ENCODE measurements at regions not wholly inside any gene's neighbourhood (a gene's known extent, or its start where the extent isn't known, plus 50 kb on each side); places are given as distances from the start of the nearest gene placed in this dataset.

DNA sequence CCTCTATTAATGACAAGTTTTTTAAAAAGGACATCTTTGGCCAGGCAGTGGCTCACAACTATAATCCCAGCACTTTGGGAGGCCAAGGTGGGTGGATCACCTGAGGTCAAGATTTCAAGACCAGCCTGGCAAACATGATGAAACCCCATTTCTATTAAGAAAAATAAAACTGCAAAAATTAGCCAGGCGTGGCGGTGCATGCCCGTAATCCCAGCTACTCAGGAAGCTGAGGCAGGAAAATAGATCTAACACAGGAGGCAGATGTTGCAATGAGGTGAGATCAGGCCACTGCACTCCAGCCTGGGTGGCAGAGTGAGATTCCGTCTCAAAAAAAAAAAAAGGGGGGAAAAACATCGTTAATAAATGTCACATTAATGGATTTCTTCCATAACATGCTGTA lies 1805.4 kb downstream of the C4orf33 start:
- Histone ChIP-seq H3K36me3 (no peaks in the 10 kb centered on the region), H3K9me3 (no peaks in the 10 kb centered on the region), H3K27ac (no peak overlapping the region), H3K4me1 (no peaks in the 10 kb centered on the region), H3K4me3 (no peak overlapping the region), H3K27me3 (no peaks in the 10 kb centered on the region)
- TF ChIP-seq POLR2A (IDR thresholded peaks at IDR 0.05) (no peak), POLR2AphosphoS5 (IDR thresholded peaks at IDR 0.05) (no peak)
- TF ChIP-seq, protein P1, sequence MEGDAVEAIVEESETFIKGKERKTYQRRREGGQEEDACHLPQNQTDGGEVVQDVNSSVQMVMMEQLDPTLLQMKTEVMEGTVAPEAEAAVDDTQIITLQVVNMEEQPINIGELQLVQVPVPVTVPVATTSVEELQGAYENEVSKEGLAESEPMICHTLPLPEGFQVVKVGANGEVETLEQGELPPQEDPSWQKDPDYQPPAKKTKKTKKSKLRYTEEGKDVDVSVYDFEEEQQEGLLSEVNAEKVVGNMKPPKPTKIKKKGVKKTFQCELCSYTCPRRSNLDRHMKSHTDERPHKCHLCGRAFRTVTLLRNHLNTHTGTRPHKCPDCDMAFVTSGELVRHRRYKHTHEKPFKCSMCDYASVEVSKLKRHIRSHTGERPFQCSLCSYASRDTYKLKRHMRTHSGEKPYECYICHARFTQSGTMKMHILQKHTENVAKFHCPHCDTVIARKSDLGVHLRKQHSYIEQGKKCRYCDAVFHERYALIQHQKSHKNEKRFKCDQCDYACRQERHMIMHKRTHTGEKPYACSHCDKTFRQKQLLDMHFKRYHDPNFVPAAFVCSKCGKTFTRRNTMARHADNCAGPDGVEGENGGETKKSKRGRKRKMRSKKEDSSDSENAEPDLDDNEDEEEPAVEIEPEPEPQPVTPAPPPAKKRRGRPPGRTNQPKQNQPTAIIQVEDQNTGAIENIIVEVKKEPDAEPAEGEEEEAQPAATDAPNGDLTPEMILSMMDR (IDR thresholded peaks at IDR 0.05), result no peak
- intact Hi-C loops (cut with DNase I; ENCODE audit: low total_unique reads), result no loop called here
- no peak for DNase-seq (ENCODE audit: low spot score in 2 of 2)

- intact Hi-C loops (cut with DNase I; ENCODE audit: low total_unique reads), result no loop called here
- peaks cover 10 to 22% of the 10 kb centered on the region in 2 donors for H3K9me3 ChIP-seq
- no peak overlapping the region for H3K4me3 ChIP-seq
- DNase-seq (ENCODE audit: low spot score in 2 of 2), result no peak
- H3K27ac ChIP-seq, result no peak overlapping the region
- H3K27me3 ChIP-seq, result no peaks in the 10 kb centered on the region
- H3K4me1 ChIP-seq, result no peaks in the 10 kb centered on the region
- TF ChIP-seq POLR2A (IDR thresholded peaks at IDR 0.05), result no peak
- H3K36me3 ChIP-seq, result no peaks in the 10 kb centered on the region
Observed at GRCh38 chr4:130922955-130923354, 1827.0 kb downstream of the C4orf33 start.

DNA sequence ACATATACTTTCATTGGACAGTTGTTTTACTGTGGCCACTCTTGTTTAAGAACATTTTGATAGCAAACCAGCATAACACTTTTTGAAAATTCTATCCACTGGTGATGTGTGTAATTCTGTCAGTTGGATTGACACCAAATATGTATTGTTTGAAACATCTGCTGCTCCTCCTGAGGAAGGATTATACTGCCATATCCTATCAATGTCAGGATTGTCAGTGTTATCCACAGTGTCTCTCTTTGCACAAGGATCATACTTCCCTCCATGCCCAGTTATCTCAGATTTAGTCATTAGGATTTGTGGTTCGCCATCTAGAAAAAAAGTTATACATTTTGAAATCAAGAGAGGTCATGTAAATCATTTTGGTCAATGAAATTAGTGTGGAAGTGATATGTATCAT lies 1859.6 kb downstream of the C4orf33 start:
- peaks cover 6 to 9% of the 10 kb centered on the region in 2 donors for H3K9me3 ChIP-seq
- H3K27ac ChIP-seq, result no peak overlapping the region
- H3K36me3 ChIP-seq, result no peaks in the 10 kb centered on the region
- H3K4me3 ChIP-seq, result no peak overlapping the region
- DNase-seq (ENCODE audit: low spot score in 2 of 2), result no peak
- H3K4me1 ChIP-seq, result no peaks in the 10 kb centered on the region
- no peak for TF ChIP-seq POLR2A (IDR thresholded peaks at IDR 0.05)
- TF ChIP-seq, protein P1 (IDR thresholded peaks at IDR 0.05), result no peak
- TF ChIP-seq POLR2AphosphoS5 (IDR thresholded peaks at IDR 0.05), result no peak
- H3K27me3 ChIP-seq, result no peaks in the 10 kb centered on the region
- intact Hi-C loops (cut with DNase I; ENCODE audit: low total_unique reads), result no loop called here

DNA sequence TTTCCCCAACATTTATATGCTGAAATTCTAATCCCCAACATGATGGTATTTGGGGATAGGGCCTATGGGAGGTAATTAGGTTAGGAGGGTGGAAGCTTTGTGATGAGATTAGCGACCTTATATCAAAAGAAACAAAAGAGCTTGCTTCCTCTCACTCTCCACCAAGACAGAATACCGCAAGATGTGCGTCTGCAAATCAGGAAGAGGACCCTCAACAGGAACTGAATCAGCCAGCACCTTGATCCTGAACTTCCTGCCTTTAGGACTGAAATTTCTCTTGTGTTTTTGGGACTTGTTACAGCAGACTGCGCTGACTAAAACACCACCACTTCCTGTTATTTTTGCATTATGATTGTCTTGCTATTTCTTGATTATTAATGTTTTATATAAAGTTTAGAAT lies 1889.4 kb downstream of the C4orf33 start:
- Histone ChIP-seq H3K4me3 (no peak overlapping the region), H3K9me3 (no peaks in the 10 kb centered on the region), H3K27me3 (no peaks in the 10 kb centered on the region), H3K27ac (no peak overlapping the region), H3K4me1 (no peaks in the 10 kb centered on the region), H3K36me3 (no peaks in the 10 kb centered on the region)
- intact Hi-C loops (cut with DNase I; ENCODE audit: low total_unique reads), result no loop called here
- DNase-seq (ENCODE audit: low spot score in 2 of 2), result no peak
- TF ChIP-seq, protein P1 (IDR thresholded peaks at IDR 0.05), result no peak

DNA sequence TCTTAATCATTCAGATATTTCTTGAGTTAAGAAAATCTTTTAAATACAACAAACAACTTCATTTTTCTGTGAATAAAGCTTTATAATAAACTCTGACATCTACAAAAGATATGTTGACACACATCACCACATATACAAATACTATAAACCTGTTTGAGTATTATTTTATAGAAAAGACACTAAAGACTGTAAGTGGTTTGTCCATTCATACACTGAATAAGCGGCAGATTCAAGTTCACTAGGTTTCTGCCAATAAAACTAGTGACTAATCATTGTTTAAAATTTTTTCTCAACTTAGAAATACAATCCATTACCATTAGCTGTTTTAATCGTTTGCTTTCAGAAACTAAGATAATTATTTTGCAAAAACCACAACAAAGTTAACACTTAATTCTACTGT lies 1900.0 kb downstream of the C4orf33 start:
- no peaks in the 10 kb centered on the region for H3K4me1 ChIP-seq
- no peaks in the 10 kb centered on the region for H3K27me3 ChIP-seq
- H3K9me3 ChIP-seq, result no peaks in the 10 kb centered on the region
- H3K27ac ChIP-seq, result no peak overlapping the region
- no peak for DNase-seq (ENCODE audit: low spot score in 2 of 2)
- TF ChIP-seq POLR2A (IDR thresholded peaks at IDR 0.05), result no peak
- TF ChIP-seq, protein P1 (IDR thresholded peaks at IDR 0.05), result no peak
- no peak for TF ChIP-seq POLR2AphosphoS5 (IDR thresholded peaks at IDR 0.05)
- H3K36me3 ChIP-seq, result no peaks in the 10 kb centered on the region
- intact Hi-C loops (cut with DNase I; ENCODE audit: low total_unique reads), result no loop called here
- H3K4me3 ChIP-seq, result no peak overlapping the region

DNA sequence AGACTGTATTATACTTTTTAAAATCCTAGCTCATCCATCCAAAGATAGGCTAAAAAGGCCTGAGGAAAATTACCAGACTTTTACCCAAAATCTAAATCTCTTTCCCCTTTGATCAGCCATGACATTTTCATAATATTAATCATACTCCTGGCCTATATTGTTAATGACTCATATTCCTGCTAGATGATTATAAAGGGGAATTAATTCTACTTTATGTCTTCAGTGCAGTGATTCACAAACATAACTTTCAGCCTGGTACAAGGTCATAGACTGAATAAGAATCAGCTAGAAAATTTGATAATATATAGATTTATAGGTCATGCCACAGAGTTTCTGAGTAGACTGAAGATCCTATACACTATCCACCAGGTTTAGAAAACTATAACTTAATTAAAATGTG lies 1905.4 kb downstream of the C4orf33 start:
- intact Hi-C loops (cut with DNase I; ENCODE audit: low total_unique reads), result no loop called here
- no peaks in the 10 kb centered on the region for H3K27me3 ChIP-seq
- no peaks in the 10 kb centered on the region for H3K36me3 ChIP-seq
- no peaks in the 10 kb centered on the region for H3K9me3 ChIP-seq
- TF ChIP-seq POLR2AphosphoS5 (IDR thresholded peaks at IDR 0.05) (no peak), POLR2A (IDR thresholded peaks at IDR 0.05) (no peak)
- TF ChIP-seq, protein P1 (IDR thresholded peaks at IDR 0.05), result no peak
- H3K4me3 ChIP-seq, result no peak overlapping the region
- no peak for DNase-seq (ENCODE audit: low spot score in 2 of 2)
- H3K27ac ChIP-seq, result no peak overlapping the region
- no peaks in the 10 kb centered on the region for H3K4me1 ChIP-seq
